Peyer's patch (tissue), 4 donors: ENCODE measurements at regions not wholly inside any gene's neighbourhood (a gene's known extent, or its start where the extent isn't known, plus 50 kb on each side); places are given as distances from the start of the nearest gene placed in this dataset.
A peak's percentile ranks its signal among the peaks of the same experiment; 100 is the strongest.

Experiments used
- CTCF ChIP-seq, 6 experiments: fragments of 450-650 bp in 4 of 6; fragments of 200-600 bp in 2 of 6; sonication (generic) in 1 of 6; IDR thresholded peaks; one replicate each; pipeline ENCODE4 v1.5.1; 2017 to 2019; ENCODE audit warnings: antibody characterized with exemption in 6 of 6, mild to moderate bottlenecking in 3 of 6, moderate library complexity in 1 of 6
- POLR2A ChIP-seq, 2 donors: fragments of 450-650 bp; IDR thresholded peaks; one replicate each; pipeline ENCODE4 v1.5.1; 2017; ENCODE audit warnings: antibody characterized with exemption in 2 of 2, mild to moderate bottlenecking in 2 of 2, moderate library complexity in 2 of 2

- TF ChIP-seq CTCF (IDR thresholded peaks at IDR 0.05), result peak; percentile 50 to 82 (median 76)
- TF ChIP-seq POLR2A (IDR thresholded peaks at IDR 0.05), result no peak
Measured at GRCh38 chr18:59070181-59070912, 69.3 kb upstream of the SEC11C start.
